ENCODE measurements at regions not wholly inside any gene's neighbourhood (a gene's known extent, or its start where the extent isn't known, plus 50 kb on each side); places are given as distances from the start of the nearest gene placed in this dataset.

DNA sequence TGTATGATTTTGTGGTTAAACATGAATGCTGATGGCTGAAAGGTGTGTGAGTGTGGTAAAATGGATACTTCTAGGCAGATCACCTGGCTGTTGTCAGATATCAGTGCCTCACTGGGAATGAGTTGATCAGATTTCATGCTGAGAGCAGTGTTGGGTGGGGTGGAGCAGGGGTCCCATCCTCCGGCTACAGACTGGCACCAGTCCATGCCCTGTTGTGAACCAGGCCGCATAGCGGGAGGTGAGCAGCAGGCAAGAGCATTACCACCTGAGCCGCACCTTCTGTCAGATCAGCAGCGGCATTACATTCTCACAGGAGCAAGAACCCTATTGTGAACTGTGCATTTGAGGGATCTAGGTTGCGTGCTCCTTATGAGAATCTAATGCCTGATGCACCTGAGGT is 78.7 kb downstream of the GLI2 start:
- Mint-ChIP-seq H3K27ac (no peak overlapping the region), H3K4me1 (ENCODE audit: low read depth) (no peaks in the 10 kb centered on the region), H3K4me3 (no peak overlapping the region), H3K9me3 (ENCODE audit: insufficient read depth) (no peaks in the 10 kb centered on the region), H3K27me3 (ENCODE audit: low read depth) (peaks cover 2% of the 10 kb centered on the region), H3K36me3 (ENCODE audit: low read depth) (no peaks in the 10 kb centered on the region)
- ATAC-seq (no peak), DNase-seq (no peak)
- POLR2A ChIA-PET = no interaction called here
- CTCF ChIA-PET = no interaction called here

DNA sequence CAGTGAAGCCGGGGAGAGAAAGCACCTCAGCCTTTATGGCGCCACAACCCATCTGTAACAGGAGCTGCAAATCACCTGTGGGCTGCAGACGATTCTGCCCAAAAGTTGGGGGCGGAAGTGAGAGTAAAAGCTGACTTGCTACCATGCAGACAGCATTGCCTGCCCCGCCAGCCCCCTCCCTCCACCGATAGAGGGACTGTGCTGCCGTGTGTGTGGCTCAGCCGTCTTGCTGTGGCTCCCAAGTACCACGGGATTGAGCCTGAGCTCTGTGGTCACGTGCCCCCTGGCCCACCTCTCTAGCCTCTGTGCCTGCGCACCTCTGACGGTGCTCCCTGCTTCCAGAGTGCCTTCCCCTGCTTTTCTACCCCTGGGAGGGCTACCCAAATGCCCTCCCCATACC is 79.6 kb downstream of the GLI2 start:
- H3K4me1 Mint-ChIP-seq (ENCODE audit: low read depth) = no peaks in the 10 kb centered on the region
- CTCF ChIA-PET = no interaction called here
- H3K9me3 Mint-ChIP-seq (ENCODE audit: insufficient read depth) = no peaks in the 10 kb centered on the region
- H3K36me3 Mint-ChIP-seq (ENCODE audit: low read depth) = no peaks in the 10 kb centered on the region
- H3K4me3 Mint-ChIP-seq = no peak overlapping the region
- no peaks in the 10 kb centered on the region for H3K27me3 Mint-ChIP-seq (ENCODE audit: low read depth)
- DNase-seq = no peak
- POLR2A ChIA-PET = no interaction called here
- H3K27ac Mint-ChIP-seq = no peak overlapping the region
- no peak for ATAC-seq

DNA sequence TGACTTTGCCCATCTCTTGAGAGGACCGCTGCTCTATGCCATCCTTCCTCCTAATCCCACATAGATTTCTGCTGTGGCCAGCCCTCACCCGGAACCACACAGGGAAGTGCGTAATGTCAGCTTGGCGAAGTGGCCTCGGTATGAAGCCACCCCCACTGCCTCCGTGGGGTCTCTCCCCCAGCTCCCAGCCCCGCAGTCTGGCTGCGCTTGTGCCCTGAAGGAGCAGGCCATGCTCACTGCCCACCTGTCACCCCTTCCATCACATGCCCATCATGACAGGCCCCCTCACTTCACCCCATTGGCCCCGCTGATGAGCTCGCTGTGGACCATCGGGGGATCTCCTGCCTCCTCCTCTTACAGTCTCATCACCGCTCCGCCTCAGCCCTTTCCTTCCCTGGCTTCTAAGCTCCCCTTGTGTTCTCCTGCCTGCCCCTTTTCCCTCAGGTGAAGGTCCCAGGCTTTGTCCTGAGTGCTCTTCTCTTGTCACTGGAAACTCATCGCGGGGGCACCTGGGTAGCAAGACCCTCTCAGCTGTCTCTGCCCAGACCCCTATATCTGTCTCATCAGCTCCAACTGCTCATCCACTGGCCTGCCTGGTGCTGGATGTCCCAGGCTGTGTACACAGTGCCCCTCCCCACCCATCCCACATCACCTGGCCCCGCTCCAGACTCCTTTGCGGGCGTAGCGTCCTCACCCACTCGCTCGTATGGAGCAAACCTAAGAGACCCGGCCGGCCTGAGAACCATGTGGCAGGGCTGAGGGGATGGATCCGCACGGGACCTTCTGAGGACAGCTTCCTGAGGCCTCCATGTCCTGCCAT is 81.7 kb downstream of the GLI2 start:
- POLR2A ChIA-PET = no interaction called here
- CTCF ChIA-PET = no interaction called here
- no peaks in the 10 kb centered on the region for H3K27me3 Mint-ChIP-seq (ENCODE audit: low read depth)

DNA sequence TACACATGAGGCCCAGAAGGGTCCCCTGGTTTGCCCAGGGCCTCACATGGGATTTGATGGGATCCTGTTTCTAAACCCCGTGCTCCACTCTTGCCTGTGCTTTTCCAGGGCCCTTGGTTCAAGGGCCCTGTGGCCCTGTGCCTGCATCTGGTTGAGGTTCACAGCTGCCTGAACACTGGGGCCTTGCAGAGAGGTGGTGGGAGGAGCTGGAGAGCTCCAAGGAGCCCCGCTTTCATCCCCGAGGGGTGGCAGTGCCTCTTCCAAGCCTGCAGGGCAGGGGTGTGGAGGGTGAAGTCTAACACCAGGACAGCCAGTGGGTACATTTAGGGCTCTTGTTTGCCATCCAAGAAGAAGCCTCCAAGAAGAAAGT is 82.3 kb downstream of the GLI2 start:
- Mint-ChIP-seq H3K4me3 (no peak overlapping the region), H3K9me3 (ENCODE audit: insufficient read depth) (no peaks in the 10 kb centered on the region), H3K27ac (no peak overlapping the region), H3K4me1 (ENCODE audit: low read depth) (no peaks in the 10 kb centered on the region), H3K36me3 (ENCODE audit: low read depth) (no peaks in the 10 kb centered on the region), H3K27me3 (ENCODE audit: low read depth) (no peaks in the 10 kb centered on the region)
- ChIA-PET POLR2A (no interaction called here), CTCF (no interaction called here)
- no peak for ATAC-seq
- DNase-seq = no peak

More for the DNA sequence above, 81.7 kb downstream of the GLI2 start:
- Mint-ChIP-seq H3K4me1 (ENCODE audit: low read depth) (no peaks in the 10 kb centered on the region), H3K4me3 (no peak overlapping the region), H3K36me3 (ENCODE audit: low read depth) (no peaks in the 10 kb centered on the region), H3K9me3 (ENCODE audit: insufficient read depth) (no peaks in the 10 kb centered on the region), H3K27ac (no peak overlapping the region)
- ATAC-seq = no peak
- DNase-seq = no peak

DNA sequence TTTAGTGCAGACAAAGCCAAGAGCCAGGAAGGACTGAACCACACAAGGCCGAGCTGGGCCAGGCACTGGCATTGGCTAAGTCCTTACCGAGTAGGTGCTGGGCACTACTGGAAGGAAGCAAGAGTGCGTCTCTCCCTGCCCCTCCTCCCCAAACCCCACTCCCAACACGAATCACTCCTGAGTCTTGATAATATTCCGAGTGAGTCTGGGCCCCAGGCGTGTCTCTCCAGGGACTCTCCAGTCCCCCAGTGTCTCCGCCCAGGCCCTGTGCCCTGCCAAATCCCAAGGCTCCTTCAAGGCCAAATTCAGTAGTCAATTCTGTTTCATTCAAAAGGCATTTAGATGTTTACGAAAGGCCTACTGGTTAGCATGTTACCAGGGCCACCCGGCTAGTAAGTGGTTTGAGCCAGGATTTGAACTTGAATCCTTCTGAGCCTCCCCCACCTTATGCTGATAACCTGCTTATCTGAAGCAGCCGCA is 82.8 kb downstream of the GLI2 start:
- Mint-ChIP-seq H3K4me3 (no peak overlapping the region), H3K9me3 (ENCODE audit: insufficient read depth) (no peaks in the 10 kb centered on the region), H3K36me3 (ENCODE audit: low read depth) (no peaks in the 10 kb centered on the region), H3K27ac (no peak overlapping the region), H3K27me3 (ENCODE audit: low read depth) (no peaks in the 10 kb centered on the region), H3K4me1 (ENCODE audit: low read depth) (no peaks in the 10 kb centered on the region)
- ATAC-seq = no peak
- POLR2A ChIA-PET = no interaction called here
- CTCF ChIA-PET = no interaction called here
- no peak for DNase-seq

DNA sequence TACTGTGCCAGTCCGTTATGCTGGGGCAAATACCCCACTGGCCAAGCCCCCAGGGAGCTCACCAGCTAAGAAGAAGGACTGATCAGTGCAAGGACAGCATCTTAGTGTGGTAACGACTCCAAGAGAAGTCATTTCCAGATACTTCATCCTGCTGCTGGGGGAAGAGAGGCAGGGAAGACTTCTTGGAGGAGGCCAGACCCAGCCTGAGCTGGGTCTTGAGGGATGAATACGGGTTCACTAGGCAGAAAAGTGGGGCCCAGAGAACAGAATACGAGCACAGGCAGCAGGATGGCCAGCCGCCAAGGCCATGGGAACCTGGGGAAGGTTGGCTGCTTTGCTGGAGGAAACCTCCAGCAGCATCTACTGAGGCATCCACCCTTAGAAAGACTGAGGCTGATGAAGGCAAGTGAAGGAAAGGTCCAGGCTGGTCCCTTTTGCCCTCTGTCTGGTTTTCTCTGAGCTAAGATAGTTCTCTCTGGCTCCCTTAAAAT is 84.1 kb downstream of the GLI2 start:
- no peaks in the 10 kb centered on the region for H3K4me1 Mint-ChIP-seq (ENCODE audit: low read depth)
- ChIA-PET POLR2A (no interaction called here), CTCF (no interaction called here)
- H3K9me3 Mint-ChIP-seq (ENCODE audit: insufficient read depth) = no peaks in the 10 kb centered on the region
- DNase-seq = no peak
- H3K27ac Mint-ChIP-seq = no peak overlapping the region
- no peaks in the 10 kb centered on the region for H3K36me3 Mint-ChIP-seq (ENCODE audit: low read depth)
- no peaks in the 10 kb centered on the region for H3K27me3 Mint-ChIP-seq (ENCODE audit: low read depth)
- no peak for ATAC-seq
- H3K4me3 Mint-ChIP-seq = no peak overlapping the region

DNA sequence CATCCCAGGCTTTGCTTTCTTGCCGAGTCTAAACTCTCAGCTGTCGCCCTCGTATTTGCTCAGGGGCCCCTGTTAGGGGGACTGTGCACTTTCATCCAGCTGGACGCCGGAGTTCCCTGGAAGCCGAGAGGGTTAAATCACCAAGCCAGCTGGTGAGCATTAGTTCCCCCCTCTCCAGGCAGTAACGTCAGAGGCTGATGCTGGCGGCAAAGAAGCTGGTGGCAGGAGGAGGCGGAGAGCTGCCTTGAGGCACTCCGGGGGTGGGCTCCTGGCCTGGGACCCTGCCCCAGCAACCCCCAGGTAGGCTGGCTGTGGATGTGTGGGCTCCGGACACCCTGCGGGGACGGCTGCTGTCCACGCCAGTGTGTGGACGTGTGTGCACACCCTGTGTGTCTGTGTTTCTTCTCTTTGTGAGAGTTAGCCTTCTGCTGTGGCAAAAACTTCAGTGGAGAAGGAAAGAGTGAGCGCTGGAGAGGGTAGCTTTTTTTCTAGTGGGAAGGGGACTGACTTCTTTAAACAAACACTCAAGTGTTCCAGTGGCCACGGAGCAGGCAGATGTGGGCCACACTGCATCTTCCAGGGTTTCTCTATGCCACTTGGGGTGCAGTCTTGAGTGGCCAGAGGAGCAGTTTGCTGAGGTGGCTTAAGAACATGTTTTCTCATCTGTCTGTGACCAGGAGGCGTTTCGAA is 84.7 kb downstream of the GLI2 start:
- no peaks in the 10 kb centered on the region for H3K36me3 Mint-ChIP-seq (ENCODE audit: low read depth)
- ATAC-seq = no peak
- H3K27me3 Mint-ChIP-seq (ENCODE audit: low read depth) = no peaks in the 10 kb centered on the region
- H3K4me1 Mint-ChIP-seq (ENCODE audit: low read depth) = no peaks in the 10 kb centered on the region
- POLR2A ChIA-PET = no interaction called here
- H3K27ac Mint-ChIP-seq = no peak overlapping the region
- CTCF ChIA-PET = no interaction called here
- no peak overlapping the region for H3K4me3 Mint-ChIP-seq
- DNase-seq = no peak
- H3K9me3 Mint-ChIP-seq (ENCODE audit: insufficient read depth) = no peaks in the 10 kb centered on the region

DNA sequence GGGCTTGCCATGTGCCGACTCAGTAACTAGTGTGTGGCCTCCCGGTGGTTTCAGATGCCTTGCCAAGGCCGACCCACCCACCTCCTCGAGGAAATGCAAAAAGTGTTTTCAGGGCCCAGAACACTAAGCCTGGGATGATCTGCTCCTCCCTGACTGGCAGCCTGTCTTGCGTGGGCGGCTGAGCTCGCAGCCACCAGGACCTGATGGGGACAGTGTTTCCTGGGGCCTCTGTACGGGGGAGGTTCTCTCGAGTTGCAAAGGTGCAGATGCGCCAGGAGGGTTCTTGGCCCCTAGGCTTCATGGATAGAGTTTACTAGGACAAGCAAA is 85.2 kb downstream of the GLI2 start:
- H3K27me3 Mint-ChIP-seq (ENCODE audit: low read depth) = no peaks in the 10 kb centered on the region
- H3K9me3 Mint-ChIP-seq (ENCODE audit: insufficient read depth) = no peaks in the 10 kb centered on the region
- H3K36me3 Mint-ChIP-seq (ENCODE audit: low read depth) = no peaks in the 10 kb centered on the region
- ATAC-seq = no peak
- no peaks in the 10 kb centered on the region for H3K4me1 Mint-ChIP-seq (ENCODE audit: low read depth)
- H3K27ac Mint-ChIP-seq = no peak overlapping the region
- CTCF ChIA-PET = no interaction called here
- POLR2A ChIA-PET = no interaction called here
- no peak overlapping the region for H3K4me3 Mint-ChIP-seq
- DNase-seq = no peak

DNA sequence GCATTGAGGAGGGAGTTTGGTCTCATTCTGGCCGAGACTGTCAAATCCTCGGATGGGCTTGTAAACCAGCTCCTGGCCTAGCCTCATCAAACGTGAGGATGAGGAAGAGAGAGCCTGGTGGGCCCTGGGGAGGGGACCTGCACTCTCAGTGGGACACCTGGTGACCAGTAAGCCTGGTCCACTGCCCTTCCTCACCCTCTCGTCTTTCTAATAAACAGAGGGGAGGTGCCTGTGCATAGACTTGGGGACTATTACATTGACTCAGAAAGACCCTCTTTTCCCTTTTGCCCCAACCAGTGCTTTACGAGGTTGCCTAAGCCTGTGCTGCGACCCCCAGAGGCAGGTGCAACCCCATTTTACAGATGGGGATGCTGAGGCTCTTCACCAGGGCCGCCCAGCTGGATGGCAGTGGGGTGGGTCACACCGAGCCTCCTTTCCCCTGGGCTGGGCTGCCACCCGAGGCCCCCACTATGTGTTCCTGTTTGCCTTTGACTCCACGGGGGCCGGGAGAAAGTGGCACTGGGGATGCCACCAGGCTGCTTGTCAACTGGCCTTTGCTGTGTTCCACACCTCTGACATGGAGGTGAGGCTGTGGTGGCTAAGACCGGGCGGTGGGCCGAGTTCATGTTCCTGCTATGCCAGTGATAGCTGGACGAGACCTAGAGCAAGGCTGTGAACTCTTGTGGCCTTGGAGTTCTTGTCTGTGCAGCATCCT is 85.9 kb downstream of the GLI2 start:
- POLR2A ChIA-PET = no interaction called here
- no peaks in the 10 kb centered on the region for H3K36me3 Mint-ChIP-seq (ENCODE audit: low read depth)
- CTCF ChIA-PET = no interaction called here
- no peaks in the 10 kb centered on the region for H3K27me3 Mint-ChIP-seq (ENCODE audit: low read depth)
- H3K27ac Mint-ChIP-seq = no peak overlapping the region
- no peak overlapping the region for H3K4me3 Mint-ChIP-seq
- DNase-seq (no peak), ATAC-seq (no peak)
- no peaks in the 10 kb centered on the region for H3K4me1 Mint-ChIP-seq (ENCODE audit: low read depth)
- H3K9me3 Mint-ChIP-seq (ENCODE audit: insufficient read depth) = no peaks in the 10 kb centered on the region

DNA sequence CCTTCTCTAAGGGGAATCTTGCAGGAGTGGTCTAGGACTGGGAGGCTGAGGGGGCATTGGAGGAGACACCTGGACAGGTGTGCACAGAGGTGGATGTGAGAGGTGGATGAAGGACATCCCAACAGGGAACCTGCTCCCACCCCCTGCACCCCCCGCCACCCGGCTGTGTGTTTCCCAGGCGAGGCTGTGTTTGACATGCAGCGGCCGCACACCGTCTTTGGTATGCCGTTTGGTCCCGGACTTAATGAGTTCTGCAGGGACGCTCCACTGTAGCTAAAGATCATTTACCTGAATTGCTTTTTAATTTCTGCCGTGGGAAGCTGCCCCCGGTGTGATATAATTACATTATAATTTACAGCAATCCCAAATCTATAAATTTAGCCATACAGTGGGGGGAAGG is 87.3 kb downstream of the GLI2 start:
- H3K9me3 Mint-ChIP-seq (ENCODE audit: insufficient read depth) = no peaks in the 10 kb centered on the region
- CTCF ChIA-PET = no interaction called here
- no peaks in the 10 kb centered on the region for H3K36me3 Mint-ChIP-seq (ENCODE audit: low read depth)
- POLR2A ChIA-PET = no interaction called here
- no peak for ATAC-seq
- H3K27me3 Mint-ChIP-seq (ENCODE audit: low read depth) = no peaks in the 10 kb centered on the region
- DNase-seq = no peak
- no peak overlapping the region for H3K27ac Mint-ChIP-seq
- no peak overlapping the region for H3K4me3 Mint-ChIP-seq
- no peaks in the 10 kb centered on the region for H3K4me1 Mint-ChIP-seq (ENCODE audit: low read depth)

DNA sequence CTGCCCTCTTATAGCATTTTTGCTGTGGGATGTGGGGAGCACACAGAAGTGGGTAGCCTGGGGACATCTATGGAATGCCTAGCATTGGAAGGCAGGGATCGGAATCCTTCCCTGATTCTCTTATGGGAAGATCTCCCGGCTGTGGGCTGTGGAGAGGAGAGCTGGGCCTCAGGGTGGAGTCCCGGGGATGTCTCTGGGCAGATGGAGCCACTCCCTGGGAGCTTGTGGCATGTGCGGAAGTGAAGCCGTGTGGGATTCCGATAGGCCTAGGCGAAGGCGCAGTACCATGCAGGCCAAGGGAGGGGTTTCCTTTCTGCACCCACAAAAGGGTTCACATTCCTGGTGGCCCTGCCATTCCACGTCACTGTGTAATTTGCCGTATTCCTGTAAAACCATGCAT is 87.9 kb downstream of the GLI2 start:
- H3K4me1 Mint-ChIP-seq (ENCODE audit: low read depth) = no peaks in the 10 kb centered on the region
- no peak overlapping the region for H3K4me3 Mint-ChIP-seq
- no peaks in the 10 kb centered on the region for H3K36me3 Mint-ChIP-seq (ENCODE audit: low read depth)
- DNase-seq (no peak), ATAC-seq (no peak)
- ChIA-PET CTCF (no interaction called here), POLR2A (no interaction called here)
- H3K27me3 Mint-ChIP-seq (ENCODE audit: low read depth) = no peaks in the 10 kb centered on the region
- no peaks in the 10 kb centered on the region for H3K9me3 Mint-ChIP-seq (ENCODE audit: insufficient read depth)
- H3K27ac Mint-ChIP-seq = no peak overlapping the region

DNA sequence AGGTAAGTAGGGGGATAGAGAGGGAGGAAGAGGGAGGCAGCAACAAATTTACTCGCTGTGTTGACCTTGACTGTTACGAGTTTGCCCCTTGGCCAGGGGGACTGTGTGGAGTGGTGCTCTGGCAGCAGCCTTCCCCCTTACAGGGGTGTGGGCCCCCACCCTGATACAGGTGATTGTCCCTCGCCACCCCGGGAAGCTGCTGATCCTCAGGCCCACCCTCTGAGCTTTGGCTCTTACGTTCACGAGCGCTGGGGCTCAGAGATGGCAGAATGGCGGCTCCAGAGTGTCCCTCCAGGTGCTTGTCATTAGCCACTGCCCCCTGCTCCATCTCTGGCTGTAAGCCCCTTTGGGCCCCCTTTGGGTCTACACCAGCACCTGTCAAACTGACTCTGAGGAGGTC is 88.6 kb downstream of the GLI2 start:
- ChIA-PET POLR2A (no interaction called here), CTCF (no interaction called here)
- no peak overlapping the region for H3K27ac Mint-ChIP-seq
- no peaks in the 10 kb centered on the region for H3K27me3 Mint-ChIP-seq (ENCODE audit: low read depth)
- no peaks in the 10 kb centered on the region for H3K36me3 Mint-ChIP-seq (ENCODE audit: low read depth)
- DNase-seq (no peak), ATAC-seq (no peak)
- no peaks in the 10 kb centered on the region for H3K4me1 Mint-ChIP-seq (ENCODE audit: low read depth)
- H3K4me3 Mint-ChIP-seq = no peak overlapping the region
- H3K9me3 Mint-ChIP-seq (ENCODE audit: insufficient read depth) = no peaks in the 10 kb centered on the region
